Tibial nerve (tissue), 4 donors: ENCODE measurements at regions not wholly inside any gene's neighbourhood (a gene's known extent, or its start where the extent isn't known, plus 50 kb on each side); places are given as distances from the start of the nearest gene placed in this dataset.

ENCODE experiments used
- DNase-seq, 2 donors: peaks; one replicate each; pipeline ENCODE4 v3.0.0-alpha.2; 2019; ENCODE audit warnings: low spot score in 2 of 2
- H3K27ac ChIP-seq, 4 donors: fragments of 200-600 bp; sonication (generic) in 3 of 4; one replicate each; pipeline ENCODE4 v1.5.1; 2017 to 2019; ENCODE audit warnings: mild to moderate bottlenecking in 1 of 4
- H3K27me3 ChIP-seq, 2 donors: fragments of 200-600 bp; sonication (generic) in 1 of 2; one replicate each; pipeline versions ENCODE4 v1.5.1 to v1.6.0; 2017 to 2019
- H3K36me3 ChIP-seq, 3 donors: fragments of 200-600 bp; sonication (generic); one replicate each; pipeline ENCODE4 v1.5.1; 2018 to 2019
- H3K4me1 ChIP-seq, 4 donors: fragments of 200-600 bp; sonication (generic) in 3 of 4; one replicate each; pipeline ENCODE4 v1.5.1; 2017 to 2019
- H3K4me3 ChIP-seq, 4 donors: fragments of 200-600 bp; sonication (generic) in 3 of 4; one replicate each; pipeline ENCODE4 v1.5.1; 2017 to 2019; ENCODE audit warnings: mild to moderate bottlenecking in 1 of 4, moderate library complexity in 1 of 4
- H3K9me3 ChIP-seq, 4 donors: fragments of 200-600 bp; sonication (generic) in 3 of 4; one replicate each; pipeline ENCODE4 v1.5.1; 2017 to 2019
- CTCF ChIP-seq, 5 experiments: fragments of 200-600 bp in 3 of 5; fragments of 450-650 bp in 2 of 5; sonication (generic) in 3 of 5; IDR thresholded peaks; one replicate each; pipeline ENCODE4 v1.5.1; 2016 to 2019; ENCODE audit warnings: antibody characterized with exemption in 5 of 5, mild to moderate bottlenecking in 3 of 5, moderate library complexity in 2 of 5
- EP300 ChIP-seq, 2 donors: sonication (generic); formaldehyde crosslinking; IDR thresholded peaks; one replicate each; pipeline ENCODE4 v1.6.1; 2017; ENCODE audit warnings: antibody characterized with exemption in 2 of 2, mild to moderate bottlenecking in 1 of 2
- POLR2A ChIP-seq, 2 donors: fragments of 450-650 bp; IDR thresholded peaks; one replicate each; pipeline ENCODE4 v1.6.1; 2017; ENCODE audit warnings: antibody characterized with exemption in 2 of 2, mild to moderate bottlenecking in 2 of 2, moderate library complexity in 2 of 2
- WGBS, 2 donors: methylation state at CpG; one replicate each; pipeline ENCODE4 v1.1.5; 2018; 5-methylcytosine and 5-hydroxymethylcytosine counted together

DNA sequence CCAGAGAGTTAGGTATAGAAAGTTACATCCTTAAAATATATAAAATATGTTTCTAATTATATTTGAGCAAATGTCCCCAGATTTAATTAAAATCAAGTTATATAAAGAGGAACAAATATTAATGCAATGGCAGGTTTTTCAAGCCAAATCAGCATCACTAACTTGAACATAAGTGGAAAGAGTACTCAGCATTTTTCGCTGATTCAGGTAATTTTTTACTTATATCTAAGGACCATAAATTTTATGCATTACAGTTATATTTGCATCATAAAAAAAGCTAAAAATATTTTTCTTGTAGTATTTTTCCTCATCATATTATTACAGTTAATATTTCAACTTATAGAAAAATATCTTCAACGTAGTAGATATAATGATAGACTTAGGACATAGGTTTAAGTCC lies 1047.4 kb downstream of the FAM133A start:
- Histone ChIP-seq H3K27ac (no peak overlapping the region), H3K4me3 (no peak overlapping the region), H3K4me1 (no peaks in the 10 kb centered on the region), H3K36me3 (no peaks in the 10 kb centered on the region), H3K9me3 (no peaks in the 10 kb centered on the region), H3K27me3 (no peaks in the 10 kb centered on the region)
- no peak for DNase-seq
- 80 to 93% methylated on average over 2 of the region's 2 CpGs for WGBS, 2 donors
- TF ChIP-seq EP300 (IDR thresholded peaks at IDR 0.05): no peak

- WGBS, 2 donors: 62 to 77% methylated on average over 3 of the region's 3 CpGs
- no peak for TF ChIP-seq POLR2A (IDR thresholded peaks at IDR 0.05)
- TF ChIP-seq EP300 (IDR thresholded peaks at IDR 0.05): no peak
- TF ChIP-seq CTCF (IDR thresholded peaks at IDR 0.05): no peak
Measured at GRCh38 chrX:94722578-94722977, 1048.6 kb downstream of the FAM133A start.

GRCh38 chrX:94742772-94743171 lies 1068.8 kb downstream of the FAM133A start:
- H3K36me3 ChIP-seq: no peaks in the 10 kb centered on the region
- 82 to 90% methylated on average over 3 of the region's 3 CpGs for WGBS, 2 donors
- no peaks in the 10 kb centered on the region for H3K4me1 ChIP-seq
- DNase-seq: no peak
- H3K27me3 ChIP-seq: peaks cover 0 to 15% of the 10 kb centered on the region in 2 donors
- no peak overlapping the region for H3K4me3 ChIP-seq
- TF ChIP-seq EP300 (IDR thresholded peaks at IDR 0.05) (no peak), CTCF (IDR thresholded peaks at IDR 0.05) (no peak), POLR2A (IDR thresholded peaks at IDR 0.05) (no peak)
- H3K9me3 ChIP-seq: no peaks in the 10 kb centered on the region
- no peak overlapping the region for H3K27ac ChIP-seq

More at GRCh38 chrX:94722578-94722977, 1048.6 kb downstream of the FAM133A start:
- Histone ChIP-seq H3K36me3 (no peaks in the 10 kb centered on the region), H3K27me3 (no peaks in the 10 kb centered on the region), H3K4me1 (no peaks in the 10 kb centered on the region), H3K9me3 (no peaks in the 10 kb centered on the region), H3K4me3 (no peak overlapping the region), H3K27ac (no peak overlapping the region)
- no peak for DNase-seq

GRCh38 chrX:94743478-94743877 lies 1069.5 kb downstream of the FAM133A start:
- Histone ChIP-seq H3K27me3 (peaks cover 0 to 11% of the 10 kb centered on the region in 2 donors), H3K36me3 (no peaks in the 10 kb centered on the region), H3K9me3 (no peaks in the 10 kb centered on the region), H3K4me1 (no peaks in the 10 kb centered on the region), H3K4me3 (no peak overlapping the region), H3K27ac (no peak overlapping the region)
- TF ChIP-seq POLR2A (IDR thresholded peaks at IDR 0.05): no peak
- TF ChIP-seq CTCF (IDR thresholded peaks at IDR 0.05): no peak
- no peak for TF ChIP-seq EP300 (IDR thresholded peaks at IDR 0.05)
- DNase-seq: no peak

- Histone ChIP-seq H3K9me3 (no peaks in the 10 kb centered on the region), H3K4me1 (no peaks in the 10 kb centered on the region), H3K27ac (no peak overlapping the region), H3K4me3 (no peak overlapping the region), H3K27me3 (peaks cover 0 to 5% of the 10 kb centered on the region in 2 donors), H3K36me3 (no peaks in the 10 kb centered on the region)
- TF ChIP-seq EP300 (IDR thresholded peaks at IDR 0.05) (no peak), POLR2A (IDR thresholded peaks at IDR 0.05) (no peak), CTCF (IDR thresholded peaks at IDR 0.05) (no peak)
- 80 to 93% methylated on average over 3 of the region's 3 CpGs for WGBS, 2 donors
- DNase-seq: no peak
Measured at GRCh38 chrX:94744786-94745185, 1070.8 kb downstream of the FAM133A start.

GRCh38 chrX:94751611-94752010 lies 1077.6 kb downstream of the FAM133A start:
- no peak overlapping the region for H3K27ac ChIP-seq
- no peaks in the 10 kb centered on the region for H3K36me3 ChIP-seq
- DNase-seq: no peak
- no peak overlapping the region for H3K4me3 ChIP-seq
- H3K9me3 ChIP-seq: no peaks in the 10 kb centered on the region
- no peaks in the 10 kb centered on the region for H3K4me1 ChIP-seq
- TF ChIP-seq POLR2A (IDR thresholded peaks at IDR 0.05) (no peak), CTCF (IDR thresholded peaks at IDR 0.05) (no peak), EP300 (IDR thresholded peaks at IDR 0.05) (no peak)
- H3K27me3 ChIP-seq: no peaks in the 10 kb centered on the region
